ENCODE measurements at regions not wholly inside any gene's neighbourhood (a gene's known extent, or its start where the extent isn't known, plus 50 kb on each side); places are given as distances from the start of the nearest gene placed in this dataset.

- WGBS: 55% methylated on average over 3 of the region's 3 CpGs
- intact Hi-C loops (cut with DNase I): no loop called here
- H3K4me1 ChIP-seq (ENCODE audit: control insufficient read depth, insufficient read depth, low read length): no peaks in the 10 kb centered on the region
- ATAC-seq (peak; percentile 67 to 89), DNase-seq (no peak)
- H3K4me3 ChIP-seq (ENCODE audit: low read length): no peak overlapping the region
- H3K9me3 ChIP-seq (ENCODE audit: control insufficient read depth, low read length): no peaks in the 10 kb centered on the region
- no peak overlapping the region for H3K27ac ChIP-seq (ENCODE audit: low read length)
- H3K27me3 ChIP-seq (ENCODE audit: control insufficient read depth, insufficient read depth): no peaks in the 10 kb centered on the region
Observed at GRCh38 chr12:91239481-91239880, 56.9 kb upstream of the DCN start.
